Inferior parietal cortex (tissue), 1 donor: ENCODE measurements at regions not wholly inside any gene's neighbourhood (a gene's known extent, or its start where the extent isn't known, plus 50 kb on each side); places are given as distances from the start of the nearest gene placed in this dataset.
A peak's percentile ranks its signal among the peaks of the same experiment; 100 is the strongest.
"Not testable (repeated sequence)": the region's sequence is repeated elsewhere in the genome, so short reads cannot be mapped to it uniquely, and the experiment has no call there.

ENCODE experiments used
- DNase-seq: peaks from one replicate; pipeline ENCODE4 v3.0.0-alpha.2; 2016; ENCODE audit errors: extremely low spot score

GRCh38 chr5:172529896-172530295 is 75.6 kb upstream of the SH3PXD2B start:
- DNase-seq = no peak

- no peak for DNase-seq
Measured at GRCh38 chr5:172528440-172528839, 74.1 kb upstream of the SH3PXD2B start.

- no peak for DNase-seq
Measured at GRCh38 chr5:172527559-172527958, 73.2 kb upstream of the SH3PXD2B start.

- no peak for DNase-seq
Measured at GRCh38 chr5:172525996-172526360, 71.7 kb upstream of the SH3PXD2B start.

- DNase-seq = no peak
Measured at GRCh38 chr5:172525307-172525995, 71.1 kb upstream of the SH3PXD2B start.

- no peak for DNase-seq
Measured at GRCh38 chr5:172524573-172525021, 70.3 kb upstream of the SH3PXD2B start.

- no peak for DNase-seq
Measured at GRCh38 chr5:172523146-172523745, 68.9 kb upstream of the SH3PXD2B start.

GRCh38 chr5:172521338-172521932 is 67.1 kb upstream of the SH3PXD2B start:
- DNase-seq = no peak

- no peak for DNase-seq
Measured at GRCh38 chr5:172511952-172512351, 57.6 kb upstream of the SH3PXD2B start.

- DNase-seq = peak; percentile 22
Measured at GRCh38 chr5:172509405-172509781, 55.1 kb upstream of the SH3PXD2B start.

GRCh38 chr5:172508471-172509404 is 54.4 kb upstream of the SH3PXD2B start:
- DNase-seq = no peak

GRCh38 chr5:172507485-172507884 is 53.2 kb upstream of the SH3PXD2B start:
- DNase-seq = not testable (repeated sequence)

GRCh38 chr5:172506921-172507320 is 52.6 kb upstream of the SH3PXD2B start:
- no peak for DNase-seq

- DNase-seq = no peak
Measured at GRCh38 chr5:172506251-172506650, 51.9 kb upstream of the SH3PXD2B start.

GRCh38 chr5:172505845-172506244 is 51.5 kb upstream of the SH3PXD2B start:
- DNase-seq = no peak

GRCh38 chr5:172505403-172505759 is 51.1 kb upstream of the SH3PXD2B start:
- DNase-seq = no peak

- DNase-seq = no peak
Measured at GRCh38 chr5:172504701-172505402, 50.5 kb upstream of the SH3PXD2B start.

- DNase-seq = no peak
Measured at GRCh38 chr5:172503925-172504700, 49.8 kb upstream of the SH3PXD2B start.
